ENCODE measurements at regions not wholly inside any gene's neighbourhood (a gene's known extent, or its start where the extent isn't known, plus 50 kb on each side); places are given as distances from the start of the nearest gene placed in this dataset.
"Not testable (repeated sequence)": the region's sequence is repeated elsewhere in the genome, so short reads cannot be mapped to it uniquely, and the experiment has no call there.

GRCh38 chr10:21366108-21366507 lies 159.4 kb downstream of the SKIDA1 start:
- in situ Hi-C loops (cut with HindIII; ENCODE audit: low sequenced_read_pairs): not testable (repeated sequence)

- in situ Hi-C loops (cut with HindIII; ENCODE audit: low sequenced_read_pairs): no loop called here
Measured at GRCh38 chr10:21364196-21365114, 161.0 kb downstream of the SKIDA1 start.

- in situ Hi-C loops (cut with HindIII; ENCODE audit: low sequenced_read_pairs): no loop called here
Measured at GRCh38 chr10:21363731-21364104, 161.8 kb downstream of the SKIDA1 start.

- in situ Hi-C loops (cut with HindIII; ENCODE audit: low sequenced_read_pairs): no loop called here
Measured at GRCh38 chr10:21363092-21363730, 162.3 kb downstream of the SKIDA1 start.

GRCh38 chr10:21359202-21359601 lies 166.3 kb downstream of the SKIDA1 start:
- in situ Hi-C loops (cut with HindIII; ENCODE audit: low sequenced_read_pairs): no loop called here

- in situ Hi-C loops (cut with HindIII; ENCODE audit: low sequenced_read_pairs): no loop called here
Measured at GRCh38 chr10:21355591-21356011, 169.9 kb downstream of the SKIDA1 start.

- in situ Hi-C loops (cut with HindIII; ENCODE audit: low sequenced_read_pairs): no loop called here
Measured at GRCh38 chr10:21352886-21353285, 172.6 kb downstream of the SKIDA1 start.

- in situ Hi-C loops (cut with HindIII; ENCODE audit: low sequenced_read_pairs): not testable (repeated sequence)
Measured at GRCh38 chr10:21351594-21351993, 173.9 kb downstream of the SKIDA1 start.

- in situ Hi-C loops (cut with HindIII; ENCODE audit: low sequenced_read_pairs): no loop called here
Measured at GRCh38 chr10:21349912-21350286, 175.6 kb downstream of the SKIDA1 start.

- in situ Hi-C loops (cut with HindIII; ENCODE audit: low sequenced_read_pairs): no loop called here
Measured at GRCh38 chr10:21347785-21348170, 177.7 kb downstream of the SKIDA1 start.

GRCh38 chr10:21347043-21347784 lies 178.3 kb downstream of the SKIDA1 start:
- in situ Hi-C loops (cut with HindIII; ENCODE audit: low sequenced_read_pairs): no loop called here

GRCh38 chr10:21343087-21343486 lies 182.4 kb downstream of the SKIDA1 start:
- in situ Hi-C loops (cut with HindIII; ENCODE audit: low sequenced_read_pairs): loop anchor here (5.0 kb wide), 1 partner anchor 61 kb away; no protein-coding TSS in a partner anchor

GRCh38 chr10:21342499-21342898 lies 183.0 kb downstream of the SKIDA1 start:
- in situ Hi-C loops (cut with HindIII; ENCODE audit: low sequenced_read_pairs): loop anchor here (5.0 kb wide), 1 partner anchor 60 kb away; no protein-coding TSS in a partner anchor

- in situ Hi-C loops (cut with HindIII; ENCODE audit: low sequenced_read_pairs): loop anchor here (5.0 kb wide), 1 partner anchor 58 kb away; no protein-coding TSS in a partner anchor
Measured at GRCh38 chr10:21340331-21340730, 185.2 kb downstream of the SKIDA1 start.

- in situ Hi-C loops (cut with HindIII; ENCODE audit: low sequenced_read_pairs): no loop called here
Measured at GRCh38 chr10:21337171-21337792, 188.2 kb downstream of the SKIDA1 start.

GRCh38 chr10:21336476-21337170 lies 188.9 kb downstream of the SKIDA1 start:
- in situ Hi-C loops (cut with HindIII; ENCODE audit: low sequenced_read_pairs): no loop called here

- in situ Hi-C loops (cut with HindIII; ENCODE audit: low sequenced_read_pairs): no loop called here
Measured at GRCh38 chr10:21334891-21335696, 190.4 kb downstream of the SKIDA1 start.

GRCh38 chr10:21330628-21331020 lies 194.9 kb downstream of the SKIDA1 start:
- in situ Hi-C loops (cut with HindIII; ENCODE audit: low sequenced_read_pairs): no loop called here

- in situ Hi-C loops (cut with HindIII; ENCODE audit: low sequenced_read_pairs): no loop called here
Measured at GRCh38 chr10:21329995-21330627, 195.4 kb downstream of the SKIDA1 start.

All from DLD1 (cell line).